ENCODE measurements at regions not wholly inside any gene's neighbourhood (a gene's known extent, or its start where the extent isn't known, plus 50 kb on each side); places are given as distances from the start of the nearest gene placed in this dataset.

DNA sequence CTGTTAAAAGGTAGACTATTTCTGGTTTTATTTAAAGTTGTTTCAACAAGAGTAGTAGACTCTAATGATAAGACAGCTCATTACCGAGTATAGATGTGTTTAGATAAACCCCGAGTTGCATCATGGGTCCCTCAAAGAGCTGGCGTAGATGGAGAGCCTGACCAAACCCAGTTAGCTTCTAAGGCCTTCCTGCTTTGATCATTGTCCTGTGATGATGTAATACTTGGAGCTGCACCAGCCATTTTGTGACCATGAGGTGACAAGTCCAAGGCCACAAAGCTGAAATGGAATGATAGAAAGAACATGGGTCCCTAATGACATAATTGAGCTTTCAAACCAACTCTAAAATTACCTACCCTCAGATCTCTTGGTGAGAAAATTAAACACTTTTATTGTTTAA, 66.6 kb upstream of the TAB3 start (continued):
- TF ChIP-seq FOXA2 (IDR thresholded peaks at IDR 0.05): no peak
- TF ChIP-seq TAF1 (conservative IDR thresholded peaks at IDR 0.05): no peak

DNA sequence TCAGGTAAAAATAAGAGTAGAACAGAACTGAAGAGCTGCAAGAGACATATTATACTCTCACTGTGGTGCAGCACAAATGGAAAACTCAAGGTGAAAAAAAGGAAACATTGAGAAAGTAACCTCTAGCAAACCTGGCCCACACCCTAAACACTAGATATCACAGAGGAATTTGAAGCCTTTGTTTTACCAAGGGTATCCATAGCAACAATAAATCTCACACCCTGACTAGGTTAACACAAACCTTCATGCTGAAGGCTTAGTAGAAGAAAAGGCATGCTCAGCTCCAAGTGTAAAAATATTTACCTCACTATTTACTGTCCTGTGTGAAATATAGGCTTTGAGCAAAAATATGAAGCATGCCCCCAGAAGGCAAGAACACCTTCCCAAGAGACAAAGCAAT, 61.9 kb upstream of the TAB3 start:
- no peak for DNase-seq (ENCODE audit: low spot score)

More for the DNA sequence above, 61.9 kb upstream of the TAB3 start:
- H3K27ac ChIP-seq (ENCODE audit: low read depth in 1 of 2, low read length in 2 of 2): no peak overlapping the region
- no peaks in the 10 kb centered on the region for H3K36me3 ChIP-seq (ENCODE audit: control insufficient read depth in 4 of 4, insufficient read depth in 3 of 4, low read depth in 1 of 4, low read length in 3 of 4)
- no peak overlapping the region for H3K4me3 ChIP-seq (ENCODE audit: low read depth in 1 of 3, low read length in 3 of 3)
- no peak overlapping the region for H3K9ac ChIP-seq (ENCODE audit: low read depth in 1 of 2, low read length in 2 of 2)
- H3K4me1 ChIP-seq (ENCODE audit: control insufficient read depth in 4 of 4, insufficient read depth in 4 of 4, low read length in 3 of 4): peaks cover 0 to 12% (median 7%) of the 10 kb centered on the region in 4 donors
- peaks cover 0 to 3% (median 0%) of the 10 kb centered on the region in 4 donors for H3K9me3 ChIP-seq (ENCODE audit: control insufficient read depth in 4 of 4, low read length in 3 of 4)
- TF ChIP-seq RAD21 (IDR thresholded peaks at IDR 0.05) (no peak), TAF1 (conservative IDR thresholded peaks at IDR 0.05) (no peak), FOXA1 (IDR thresholded peaks at IDR 0.05) (no peak), GABPA (IDR thresholded peaks at IDR 0.05 in 1 of 2, conservative IDR thresholded peaks at IDR 0.05 in 1 of 2) (no peak), YY1 (IDR thresholded peaks at IDR 0.05) (no peak), EGR1 (IDR thresholded peaks at IDR 0.05; ENCODE audit: low read depth in 2 of 2) (no peak), JUND (IDR thresholded peaks at IDR 0.05) (no peak), RXRA (IDR thresholded peaks at IDR 0.05) (no peak), FOXA2 (IDR thresholded peaks at IDR 0.05) (no peak), HNF4G (IDR thresholded peaks at IDR 0.05) (no peak), HNF4A (conservative IDR thresholded peaks at IDR 0.05) (no peak), NR2F2 (IDR thresholded peaks at IDR 0.05) (no peak), SP1 (IDR thresholded peaks at IDR 0.05) (no peak)
- TF ChIP-seq, protein P1, sequence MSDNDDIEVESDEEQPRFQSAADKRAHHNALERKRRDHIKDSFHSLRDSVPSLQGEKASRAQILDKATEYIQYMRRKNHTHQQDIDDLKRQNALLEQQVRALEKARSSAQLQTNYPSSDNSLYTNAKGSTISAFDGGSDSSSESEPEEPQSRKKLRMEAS (IDR thresholded peaks at IDR 0.05): no peak
- TF ChIP-seq, protein P2, sequence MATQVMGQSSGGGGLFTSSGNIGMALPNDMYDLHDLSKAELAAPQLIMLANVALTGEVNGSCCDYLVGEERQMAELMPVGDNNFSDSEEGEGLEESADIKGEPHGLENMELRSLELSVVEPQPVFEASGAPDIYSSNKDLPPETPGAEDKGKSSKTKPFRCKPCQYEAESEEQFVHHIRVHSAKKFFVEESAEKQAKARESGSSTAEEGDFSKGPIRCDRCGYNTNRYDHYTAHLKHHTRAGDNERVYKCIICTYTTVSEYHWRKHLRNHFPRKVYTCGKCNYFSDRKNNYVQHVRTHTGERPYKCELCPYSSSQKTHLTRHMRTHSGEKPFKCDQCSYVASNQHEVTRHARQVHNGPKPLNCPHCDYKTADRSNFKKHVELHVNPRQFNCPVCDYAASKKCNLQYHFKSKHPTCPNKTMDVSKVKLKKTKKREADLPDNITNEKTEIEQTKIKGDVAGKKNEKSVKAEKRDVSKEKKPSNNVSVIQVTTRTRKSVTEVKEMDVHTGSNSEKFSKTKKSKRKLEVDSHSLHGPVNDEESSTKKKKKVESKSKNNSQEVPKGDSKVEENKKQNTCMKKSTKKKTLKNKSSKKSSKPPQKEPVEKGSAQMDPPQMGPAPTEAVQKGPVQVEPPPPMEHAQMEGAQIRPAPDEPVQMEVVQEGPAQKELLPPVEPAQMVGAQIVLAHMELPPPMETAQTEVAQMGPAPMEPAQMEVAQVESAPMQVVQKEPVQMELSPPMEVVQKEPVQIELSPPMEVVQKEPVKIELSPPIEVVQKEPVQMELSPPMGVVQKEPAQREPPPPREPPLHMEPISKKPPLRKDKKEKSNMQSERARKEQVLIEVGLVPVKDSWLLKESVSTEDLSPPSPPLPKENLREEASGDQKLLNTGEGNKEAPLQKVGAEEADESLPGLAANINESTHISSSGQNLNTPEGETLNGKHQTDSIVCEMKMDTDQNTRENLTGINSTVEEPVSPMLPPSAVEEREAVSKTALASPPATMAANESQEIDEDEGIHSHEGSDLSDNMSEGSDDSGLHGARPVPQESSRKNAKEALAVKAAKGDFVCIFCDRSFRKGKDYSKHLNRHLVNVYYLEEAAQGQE (IDR thresholded peaks at IDR 0.05): no peak
- TF ChIP-seq, protein P3, sequence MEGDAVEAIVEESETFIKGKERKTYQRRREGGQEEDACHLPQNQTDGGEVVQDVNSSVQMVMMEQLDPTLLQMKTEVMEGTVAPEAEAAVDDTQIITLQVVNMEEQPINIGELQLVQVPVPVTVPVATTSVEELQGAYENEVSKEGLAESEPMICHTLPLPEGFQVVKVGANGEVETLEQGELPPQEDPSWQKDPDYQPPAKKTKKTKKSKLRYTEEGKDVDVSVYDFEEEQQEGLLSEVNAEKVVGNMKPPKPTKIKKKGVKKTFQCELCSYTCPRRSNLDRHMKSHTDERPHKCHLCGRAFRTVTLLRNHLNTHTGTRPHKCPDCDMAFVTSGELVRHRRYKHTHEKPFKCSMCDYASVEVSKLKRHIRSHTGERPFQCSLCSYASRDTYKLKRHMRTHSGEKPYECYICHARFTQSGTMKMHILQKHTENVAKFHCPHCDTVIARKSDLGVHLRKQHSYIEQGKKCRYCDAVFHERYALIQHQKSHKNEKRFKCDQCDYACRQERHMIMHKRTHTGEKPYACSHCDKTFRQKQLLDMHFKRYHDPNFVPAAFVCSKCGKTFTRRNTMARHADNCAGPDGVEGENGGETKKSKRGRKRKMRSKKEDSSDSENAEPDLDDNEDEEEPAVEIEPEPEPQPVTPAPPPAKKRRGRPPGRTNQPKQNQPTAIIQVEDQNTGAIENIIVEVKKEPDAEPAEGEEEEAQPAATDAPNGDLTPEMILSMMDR (IDR thresholded peaks at IDR 0.05; ENCODE audit: low read depth, low read length, missing input control): no peak
- TF ChIP-seq, protein P4, sequence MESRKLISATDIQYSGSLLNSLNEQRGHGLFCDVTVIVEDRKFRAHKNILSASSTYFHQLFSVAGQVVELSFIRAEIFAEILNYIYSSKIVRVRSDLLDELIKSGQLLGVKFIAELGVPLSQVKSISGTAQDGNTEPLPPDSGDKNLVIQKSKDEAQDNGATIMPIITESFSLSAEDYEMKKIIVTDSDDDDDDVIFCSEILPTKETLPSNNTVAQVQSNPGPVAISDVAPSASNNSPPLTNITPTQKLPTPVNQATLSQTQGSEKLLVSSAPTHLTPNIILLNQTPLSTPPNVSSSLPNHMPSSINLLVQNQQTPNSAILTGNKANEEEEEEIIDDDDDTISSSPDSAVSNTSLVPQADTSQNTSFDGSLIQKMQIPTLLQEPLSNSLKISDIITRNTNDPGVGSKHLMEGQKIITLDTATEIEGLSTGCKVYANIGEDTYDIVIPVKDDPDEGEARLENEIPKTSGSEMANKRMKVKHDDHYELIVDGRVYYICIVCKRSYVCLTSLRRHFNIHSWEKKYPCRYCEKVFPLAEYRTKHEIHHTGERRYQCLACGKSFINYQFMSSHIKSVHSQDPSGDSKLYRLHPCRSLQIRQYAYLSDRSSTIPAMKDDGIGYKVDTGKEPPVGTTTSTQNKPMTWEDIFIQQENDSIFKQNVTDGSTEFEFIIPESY (IDR thresholded peaks at IDR 0.05): no peak
- TF ChIP-seq, protein P5, sequence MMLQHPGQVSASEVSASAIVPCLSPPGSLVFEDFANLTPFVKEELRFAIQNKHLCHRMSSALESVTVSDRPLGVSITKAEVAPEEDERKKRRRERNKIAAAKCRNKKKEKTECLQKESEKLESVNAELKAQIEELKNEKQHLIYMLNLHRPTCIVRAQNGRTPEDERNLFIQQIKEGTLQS (IDR thresholded peaks at IDR 0.05): no peak
- no peaks in the 10 kb centered on the region for H3K27me3 ChIP-seq (ENCODE audit: control insufficient read depth in 4 of 4, insufficient read depth in 4 of 4, low read length in 3 of 4)

All from liver (tissue), 7 donors.